ENCODE measurements at regions not wholly inside any gene's neighbourhood (a gene's known extent, or its start where the extent isn't known, plus 50 kb on each side); places are given as distances from the start of the nearest gene placed in this dataset.

DNA sequence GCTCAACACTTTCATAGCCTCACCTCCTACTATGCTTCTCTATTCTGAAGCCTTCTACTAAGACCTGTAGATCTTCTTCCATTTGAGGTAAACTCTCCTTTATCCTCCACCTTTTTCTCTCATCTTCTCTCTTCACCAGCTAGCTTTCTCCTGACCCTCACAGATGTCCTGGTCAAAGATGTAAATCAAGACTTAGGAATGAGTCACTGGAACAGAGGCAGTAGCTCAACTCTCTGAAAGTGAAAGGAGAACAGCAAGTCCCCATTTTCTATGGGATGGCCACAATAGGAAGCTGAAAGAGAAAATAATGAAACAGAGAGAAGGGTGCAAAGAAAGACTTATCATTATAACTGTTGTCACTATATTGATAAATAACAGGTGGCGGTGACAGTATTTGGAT is 86.1 kb upstream of the DOCK9 start:
- TF ChIP-seq POLR2A (IDR thresholded peaks at IDR 0.05; ENCODE audit: borderline replicate concordance, extremely low read depth, insufficient read depth, insufficient read length), result no peak
- TF ChIP-seq, protein P1, sequence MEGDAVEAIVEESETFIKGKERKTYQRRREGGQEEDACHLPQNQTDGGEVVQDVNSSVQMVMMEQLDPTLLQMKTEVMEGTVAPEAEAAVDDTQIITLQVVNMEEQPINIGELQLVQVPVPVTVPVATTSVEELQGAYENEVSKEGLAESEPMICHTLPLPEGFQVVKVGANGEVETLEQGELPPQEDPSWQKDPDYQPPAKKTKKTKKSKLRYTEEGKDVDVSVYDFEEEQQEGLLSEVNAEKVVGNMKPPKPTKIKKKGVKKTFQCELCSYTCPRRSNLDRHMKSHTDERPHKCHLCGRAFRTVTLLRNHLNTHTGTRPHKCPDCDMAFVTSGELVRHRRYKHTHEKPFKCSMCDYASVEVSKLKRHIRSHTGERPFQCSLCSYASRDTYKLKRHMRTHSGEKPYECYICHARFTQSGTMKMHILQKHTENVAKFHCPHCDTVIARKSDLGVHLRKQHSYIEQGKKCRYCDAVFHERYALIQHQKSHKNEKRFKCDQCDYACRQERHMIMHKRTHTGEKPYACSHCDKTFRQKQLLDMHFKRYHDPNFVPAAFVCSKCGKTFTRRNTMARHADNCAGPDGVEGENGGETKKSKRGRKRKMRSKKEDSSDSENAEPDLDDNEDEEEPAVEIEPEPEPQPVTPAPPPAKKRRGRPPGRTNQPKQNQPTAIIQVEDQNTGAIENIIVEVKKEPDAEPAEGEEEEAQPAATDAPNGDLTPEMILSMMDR (IDR thresholded peaks at IDR 0.05 in 2 of 3, conservative IDR thresholded peaks at IDR 0.05 in 1 of 3; ENCODE audit: borderline replicate concordance in 1 of 3, insufficient read depth in 1 of 3, low read depth in 2 of 3, low read length in 2 of 3), result no peak
- no peak for TF ChIP-seq POLR2AphosphoS5 (IDR thresholded peaks at IDR 0.05; ENCODE audit: low read depth, low read length)
- no peak for TF ChIP-seq EZH2phosphoT487 (IDR thresholded peaks at IDR 0.05; ENCODE audit: borderline replicate concordance)
- no peak for TF ChIP-seq SIN3A (IDR thresholded peaks at IDR 0.05; ENCODE audit: low read depth)
- TF ChIP-seq SRF (IDR thresholded peaks at IDR 0.05; ENCODE audit: low read depth), result no peak
- TF ChIP-seq, protein P2, sequence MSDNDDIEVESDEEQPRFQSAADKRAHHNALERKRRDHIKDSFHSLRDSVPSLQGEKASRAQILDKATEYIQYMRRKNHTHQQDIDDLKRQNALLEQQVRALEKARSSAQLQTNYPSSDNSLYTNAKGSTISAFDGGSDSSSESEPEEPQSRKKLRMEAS (IDR thresholded peaks at IDR 0.05), result no peak
- TF ChIP-seq EZH2 (IDR thresholded peaks at IDR 0.05), result no peak
- no peak for TF ChIP-seq ZFX (IDR thresholded peaks at IDR 0.05)
- TF ChIP-seq, protein P3, sequence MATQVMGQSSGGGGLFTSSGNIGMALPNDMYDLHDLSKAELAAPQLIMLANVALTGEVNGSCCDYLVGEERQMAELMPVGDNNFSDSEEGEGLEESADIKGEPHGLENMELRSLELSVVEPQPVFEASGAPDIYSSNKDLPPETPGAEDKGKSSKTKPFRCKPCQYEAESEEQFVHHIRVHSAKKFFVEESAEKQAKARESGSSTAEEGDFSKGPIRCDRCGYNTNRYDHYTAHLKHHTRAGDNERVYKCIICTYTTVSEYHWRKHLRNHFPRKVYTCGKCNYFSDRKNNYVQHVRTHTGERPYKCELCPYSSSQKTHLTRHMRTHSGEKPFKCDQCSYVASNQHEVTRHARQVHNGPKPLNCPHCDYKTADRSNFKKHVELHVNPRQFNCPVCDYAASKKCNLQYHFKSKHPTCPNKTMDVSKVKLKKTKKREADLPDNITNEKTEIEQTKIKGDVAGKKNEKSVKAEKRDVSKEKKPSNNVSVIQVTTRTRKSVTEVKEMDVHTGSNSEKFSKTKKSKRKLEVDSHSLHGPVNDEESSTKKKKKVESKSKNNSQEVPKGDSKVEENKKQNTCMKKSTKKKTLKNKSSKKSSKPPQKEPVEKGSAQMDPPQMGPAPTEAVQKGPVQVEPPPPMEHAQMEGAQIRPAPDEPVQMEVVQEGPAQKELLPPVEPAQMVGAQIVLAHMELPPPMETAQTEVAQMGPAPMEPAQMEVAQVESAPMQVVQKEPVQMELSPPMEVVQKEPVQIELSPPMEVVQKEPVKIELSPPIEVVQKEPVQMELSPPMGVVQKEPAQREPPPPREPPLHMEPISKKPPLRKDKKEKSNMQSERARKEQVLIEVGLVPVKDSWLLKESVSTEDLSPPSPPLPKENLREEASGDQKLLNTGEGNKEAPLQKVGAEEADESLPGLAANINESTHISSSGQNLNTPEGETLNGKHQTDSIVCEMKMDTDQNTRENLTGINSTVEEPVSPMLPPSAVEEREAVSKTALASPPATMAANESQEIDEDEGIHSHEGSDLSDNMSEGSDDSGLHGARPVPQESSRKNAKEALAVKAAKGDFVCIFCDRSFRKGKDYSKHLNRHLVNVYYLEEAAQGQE (IDR thresholded peaks at IDR 0.05; ENCODE audit: low read depth), result no peak
- no peak for TF ChIP-seq RAD21 (IDR thresholded peaks at IDR 0.05; ENCODE audit: low read depth)
- TF ChIP-seq YY1 (IDR thresholded peaks at IDR 0.05; ENCODE audit: extremely low read depth, insufficient replicate concordance, low read depth, low read length), result no peak

All from HCT116 (cell line).